Neural crest cell (in vitro differentiated cells): ENCODE measurements at regions not wholly inside any gene's neighbourhood (a gene's known extent, or its start where the extent isn't known, plus 50 kb on each side); places are given as distances from the start of the nearest gene placed in this dataset.
"Not testable (repeated sequence)": the region's sequence is repeated elsewhere in the genome, so short reads cannot be mapped to it uniquely, and the experiment has no call there.

Experiments used
- DNase-seq: peaks from one replicate; pipeline ENCODE4 v3.0.0; 2021; ENCODE audit warnings: low read depth, mixed read lengths, low spot score
- H3K27ac Mint-ChIP-seq: one replicate; pipeline ENCODE4 v1.8.0; 2021; ENCODE audit warnings: mild to moderate bottlenecking, mixed read lengths; ENCODE audit not compliant: unreplicated experiment
- H3K27me3 Mint-ChIP-seq: 2 replicates; pipeline ENCODE4 v1.8.0; 2021; ENCODE audit warnings: low read depth, mild to moderate bottlenecking, mixed read lengths
- H3K36me3 Mint-ChIP-seq: 2 replicates; pipeline ENCODE4 v1.8.0; 2021; ENCODE audit warnings: low read depth, mild to moderate bottlenecking, mixed read lengths
- H3K4me1 Mint-ChIP-seq: 2 replicates; pipeline ENCODE4 v1.8.0; 2021; ENCODE audit warnings: mixed read lengths
- H3K4me3 Mint-ChIP-seq: one replicate; pipeline ENCODE4 v1.8.0; 2021; ENCODE audit warnings: mild to moderate bottlenecking, mixed read lengths
- H3K9me3 Mint-ChIP-seq: 2 replicates; pipeline ENCODE4 v1.8.0; 2021; ENCODE audit warnings: mixed read lengths
- CTCF ChIP-seq: fragments of 200-600 bp; sonication (generic); conservative IDR thresholded peaks from 2 replicates; pipeline ENCODE4 v1.5.0; 2021; ENCODE audit warnings: antibody characterized with exemption, mild to moderate bottlenecking

DNA sequence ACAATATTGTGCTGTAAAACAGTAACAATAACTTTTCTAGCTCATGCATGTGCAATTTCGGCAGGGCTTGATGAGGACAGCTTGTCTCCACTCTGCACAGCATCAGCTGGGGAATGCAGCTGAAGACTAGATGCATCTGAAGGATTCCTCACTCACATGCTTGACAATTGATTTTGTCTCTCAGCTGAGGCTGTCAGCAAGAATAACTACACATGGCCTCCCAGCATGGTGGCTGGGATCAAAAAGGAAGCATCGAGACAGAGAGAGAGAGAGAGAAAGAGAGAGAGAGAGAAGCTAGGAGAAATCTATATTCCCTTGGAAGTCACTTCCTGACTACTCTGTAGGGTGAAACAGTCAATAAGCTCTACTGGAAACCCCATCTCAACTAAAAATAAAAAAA lies 487.1 kb downstream of the PLOD2 start:
- H3K27ac Mint-ChIP-seq: peak overlapping the region; percentile 87
- peaks cover 22% of the 10 kb centered on the region for H3K4me1 Mint-ChIP-seq
- no peak overlapping the region for H3K4me3 Mint-ChIP-seq

GRCh38 chr3:145678401-145678800 lies 482.6 kb downstream of the PLOD2 start:
- Mint-ChIP-seq H3K9me3 (no peaks in the 10 kb centered on the region), H3K4me3 (no peak overlapping the region), H3K4me1 (peaks cover 31% of the 10 kb centered on the region), H3K36me3 (no peaks in the 10 kb centered on the region), H3K27ac (no peak overlapping the region), H3K27me3 (no peaks in the 10 kb centered on the region)
- no peak for DNase-seq
- TF ChIP-seq CTCF: no peak

More for the DNA sequence above, 487.1 kb downstream of the PLOD2 start:
- DNase-seq: no peak
- Mint-ChIP-seq H3K36me3 (no peaks in the 10 kb centered on the region), H3K9me3 (peaks cover 3% of the 10 kb centered on the region), H3K27me3 (no peaks in the 10 kb centered on the region)
- TF ChIP-seq CTCF: no peak

- peaks cover 26% of the 10 kb centered on the region for H3K4me1 Mint-ChIP-seq
- H3K27me3 Mint-ChIP-seq: no peaks in the 10 kb centered on the region
- H3K4me3 Mint-ChIP-seq: no peak overlapping the region
- DNase-seq: no peak
- no peak for TF ChIP-seq CTCF
- H3K9me3 Mint-ChIP-seq: no peaks in the 10 kb centered on the region
- no peaks in the 10 kb centered on the region for H3K36me3 Mint-ChIP-seq
- H3K27ac Mint-ChIP-seq: no peak overlapping the region
These were observed 479.8 kb downstream of the PLOD2 start for GRCh38 chr3:145681181-145681580.

- not testable (repeated sequence) for H3K27ac Mint-ChIP-seq, H3K4me3 Mint-ChIP-seq, H3K27me3 Mint-ChIP-seq, H3K36me3 Mint-ChIP-seq, H3K4me1 Mint-ChIP-seq, H3K9me3 Mint-ChIP-seq, DNase-seq
These were observed 473.0 kb downstream of the PLOD2 start for GRCh38 chr3:145687978-145688377.

- Mint-ChIP-seq H3K36me3 (no peaks in the 10 kb centered on the region), H3K4me1 (peaks cover 20% of the 10 kb centered on the region), H3K4me3 (no peak overlapping the region), H3K27ac (no peak overlapping the region), H3K9me3 (no peaks in the 10 kb centered on the region), H3K27me3 (no peaks in the 10 kb centered on the region)
- no peak for DNase-seq
- TF ChIP-seq CTCF: no peak
These were observed 468.2 kb downstream of the PLOD2 start for GRCh38 chr3:145692751-145693150.

DNA sequence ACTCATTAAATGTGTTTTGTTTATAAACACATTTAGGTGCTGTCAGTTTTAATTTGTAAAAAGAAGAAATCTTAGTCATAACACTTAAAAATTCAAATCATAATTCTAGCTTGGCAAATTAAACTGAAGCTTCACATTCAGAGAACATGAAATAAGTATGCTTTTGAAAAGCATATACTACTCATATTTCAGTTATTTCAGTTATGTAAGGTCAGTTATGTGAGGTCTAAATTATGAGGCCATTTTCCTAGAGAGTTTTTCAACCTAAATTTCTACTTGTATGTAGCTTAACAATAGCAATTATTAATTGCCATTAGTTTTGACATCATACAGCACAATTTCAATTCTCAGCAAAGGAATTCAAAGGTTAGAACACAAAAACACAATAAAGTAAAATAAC lies 465.0 kb downstream of the PLOD2 start:
- TF ChIP-seq CTCF: no peak
- Mint-ChIP-seq H3K27ac (no peak overlapping the region), H3K9me3 (no peaks in the 10 kb centered on the region), H3K4me3 (no peak overlapping the region), H3K27me3 (no peaks in the 10 kb centered on the region), H3K4me1 (peaks cover 20% of the 10 kb centered on the region), H3K36me3 (no peaks in the 10 kb centered on the region)
- no peak for DNase-seq
